Breast epithelium (tissue), 4 donors: ENCODE measurements at regions not wholly inside any gene's neighbourhood (a gene's known extent, or its start where the extent isn't known, plus 50 kb on each side); places are given as distances from the start of the nearest gene placed in this dataset.

Experiments used
- DNase-seq, 2 donors: peaks; one replicate each; pipeline ENCODE4 v3.0.0-alpha.2; 2019; ENCODE audit warnings: low spot score in 2 of 2
- H3K27ac ChIP-seq, 2 donors: fragments of 200-600 bp; sonication (generic) in 1 of 2; one replicate each; pipeline ENCODE4 v1.5.1; 2016 to 2019; ENCODE audit warnings: mild to moderate bottlenecking in 1 of 2
- H3K27me3 ChIP-seq, 2 donors: fragments of 200-600 bp; sonication (generic) in 1 of 2; one replicate each; pipeline versions ENCODE4 v1.5.1 to v1.6.0; 2017 to 2019; ENCODE audit warnings: control low read depth in 1 of 2, mild to moderate bottlenecking in 1 of 2
- H3K36me3 ChIP-seq: fragments of 200-600 bp; one replicate; pipeline ENCODE4 v1.5.1; 2019
- H3K4me1 ChIP-seq, 2 donors: fragments of 200-600 bp; sonication (generic); one replicate each; pipeline ENCODE4 v1.5.1; 2016 to 2019; ENCODE audit warnings: control low read depth in 1 of 2
- H3K4me3 ChIP-seq, 3 donors: fragments of 200-600 bp; sonication (generic); 1 replicate in 2 of 3; 2 replicates in 1 of 3; pipeline ENCODE4 v1.5.1; 2016 to 2019; ENCODE audit warnings: mild to moderate bottlenecking in 3 of 3, moderate library complexity in 2 of 3
- H3K9me3 ChIP-seq, 2 donors: fragments of 200-600 bp; sonication (generic) in 1 of 2; one replicate each; pipeline ENCODE4 v1.5.1; 2016 to 2019; ENCODE audit warnings: control low read depth in 1 of 2
- POLR2A ChIP-seq: fragments of 450-650 bp; IDR thresholded peaks from one replicate; pipeline ENCODE4 v1.6.1; 2016; ENCODE audit warnings: antibody characterized with exemption, mild to moderate bottlenecking, moderate library complexity
- POLR2AphosphoS5 ChIP-seq, 3 donors: sonication (generic); formaldehyde crosslinking; IDR thresholded peaks; one replicate each; pipeline ENCODE4 v1.6.1; 2017; ENCODE audit warnings: antibody characterized with exemption in 3 of 3
- intact Hi-C: fragments of 100-400 bp; cut with DNase I; formaldehyde crosslinking; loops from one replicate; pipeline ENCODE4 v1.15.1; 2023; ENCODE audit warnings: low total_unique reads
- TF ChIP-seq, protein P1 (sequence below), 3 donors: fragments of 450-650 bp; IDR thresholded peaks; one replicate each; pipeline ENCODE4 v1.5.1; 2016 to 2017; ENCODE audit warnings: antibody characterized with exemption in 3 of 3, mild to moderate bottlenecking in 3 of 3, moderate library complexity in 3 of 3

- H3K4me1 ChIP-seq, result no peaks in the 10 kb centered on the region
- TF ChIP-seq POLR2A (no peak), POLR2AphosphoS5 (IDR thresholded peaks at IDR 0.05) (no peak)
- TF ChIP-seq, protein P1, sequence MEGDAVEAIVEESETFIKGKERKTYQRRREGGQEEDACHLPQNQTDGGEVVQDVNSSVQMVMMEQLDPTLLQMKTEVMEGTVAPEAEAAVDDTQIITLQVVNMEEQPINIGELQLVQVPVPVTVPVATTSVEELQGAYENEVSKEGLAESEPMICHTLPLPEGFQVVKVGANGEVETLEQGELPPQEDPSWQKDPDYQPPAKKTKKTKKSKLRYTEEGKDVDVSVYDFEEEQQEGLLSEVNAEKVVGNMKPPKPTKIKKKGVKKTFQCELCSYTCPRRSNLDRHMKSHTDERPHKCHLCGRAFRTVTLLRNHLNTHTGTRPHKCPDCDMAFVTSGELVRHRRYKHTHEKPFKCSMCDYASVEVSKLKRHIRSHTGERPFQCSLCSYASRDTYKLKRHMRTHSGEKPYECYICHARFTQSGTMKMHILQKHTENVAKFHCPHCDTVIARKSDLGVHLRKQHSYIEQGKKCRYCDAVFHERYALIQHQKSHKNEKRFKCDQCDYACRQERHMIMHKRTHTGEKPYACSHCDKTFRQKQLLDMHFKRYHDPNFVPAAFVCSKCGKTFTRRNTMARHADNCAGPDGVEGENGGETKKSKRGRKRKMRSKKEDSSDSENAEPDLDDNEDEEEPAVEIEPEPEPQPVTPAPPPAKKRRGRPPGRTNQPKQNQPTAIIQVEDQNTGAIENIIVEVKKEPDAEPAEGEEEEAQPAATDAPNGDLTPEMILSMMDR (IDR thresholded peaks at IDR 0.05), result no peak
- H3K4me3 ChIP-seq, result no peak overlapping the region
- H3K9me3 ChIP-seq, result no peaks in the 10 kb centered on the region
- DNase-seq, result no peak
- no peaks in the 10 kb centered on the region for H3K27me3 ChIP-seq
- intact Hi-C loops, result no loop called here
- no peak overlapping the region for H3K27ac ChIP-seq
- H3K36me3 ChIP-seq, result no peaks in the 10 kb centered on the region
Observed at GRCh38 chr4:116332508-116332907, 752.9 kb downstream of the TRAM1L1 start.

DNA sequence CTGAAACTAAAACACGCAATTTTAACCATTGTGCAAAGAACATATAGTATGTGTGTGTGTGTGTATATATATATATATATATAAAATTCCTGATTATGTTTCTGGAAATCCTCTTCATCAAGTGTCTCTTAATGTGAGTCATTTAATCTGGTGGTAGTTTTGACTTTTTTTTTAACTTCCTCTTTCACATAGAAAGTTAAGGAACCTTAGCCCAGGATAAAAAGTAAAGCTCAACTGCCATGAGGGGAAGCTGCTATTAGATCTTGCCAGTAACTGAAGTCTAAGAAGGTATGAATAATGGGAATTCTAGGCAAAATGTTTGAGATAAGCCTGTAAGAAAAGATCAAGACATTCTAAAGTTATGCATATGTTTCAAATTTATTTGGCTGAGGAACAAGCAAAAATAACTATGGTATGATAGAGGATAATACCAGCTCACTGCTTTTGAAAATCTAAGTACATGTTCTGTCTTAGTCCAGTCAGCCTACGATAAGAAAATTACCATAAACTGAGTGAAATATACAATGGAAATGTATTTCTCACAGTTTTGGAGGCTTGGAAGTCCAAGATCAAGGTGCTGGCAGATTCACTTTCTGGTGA, 757.0 kb downstream of the TRAM1L1 start:
- TF ChIP-seq POLR2A, result no peak
- TF ChIP-seq, protein P1 (IDR thresholded peaks at IDR 0.05), result no peak
- TF ChIP-seq POLR2AphosphoS5 (IDR thresholded peaks at IDR 0.05), result no peak
- H3K4me3 ChIP-seq, result no peak overlapping the region
- H3K4me1 ChIP-seq, result no peaks in the 10 kb centered on the region
- H3K27me3 ChIP-seq, result no peaks in the 10 kb centered on the region
- no peaks in the 10 kb centered on the region for H3K9me3 ChIP-seq
- no peaks in the 10 kb centered on the region for H3K36me3 ChIP-seq
- intact Hi-C loops, result no loop called here
- no peak for DNase-seq
- no peak overlapping the region for H3K27ac ChIP-seq

GRCh38 chr4:116323606-116324005, 761.8 kb downstream of the TRAM1L1 start:
- H3K27ac ChIP-seq, result no peak overlapping the region
- H3K4me3 ChIP-seq, result no peak overlapping the region
- no peaks in the 10 kb centered on the region for H3K36me3 ChIP-seq
- no peaks in the 10 kb centered on the region for H3K4me1 ChIP-seq
- no peaks in the 10 kb centered on the region for H3K27me3 ChIP-seq
- intact Hi-C loops, result no loop called here
- no peaks in the 10 kb centered on the region for H3K9me3 ChIP-seq
- TF ChIP-seq POLR2AphosphoS5 (IDR thresholded peaks at IDR 0.05), result no peak
- no peak for TF ChIP-seq POLR2A
- TF ChIP-seq, protein P1 (IDR thresholded peaks at IDR 0.05), result no peak
- DNase-seq, result no peak

DNA sequence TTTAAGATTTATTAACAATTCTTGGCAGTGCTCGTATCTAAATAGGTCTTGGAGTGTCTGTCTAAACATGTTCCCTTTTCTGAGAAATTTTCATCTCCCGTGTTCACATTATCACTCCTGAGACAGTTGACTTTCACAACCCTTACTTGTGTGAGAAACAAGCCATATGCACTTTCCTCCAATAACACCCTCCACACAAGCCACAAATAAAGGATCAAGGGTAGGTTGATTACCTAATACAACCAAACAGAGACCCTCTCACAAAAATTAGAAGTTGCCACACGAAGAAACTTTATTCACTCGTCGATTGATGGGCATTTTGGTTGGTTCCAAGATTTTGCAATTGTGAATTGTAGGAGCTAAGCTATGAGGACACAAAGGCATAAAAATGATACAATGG, 763.9 kb downstream of the TRAM1L1 start:
- DNase-seq, result no peak
- Histone ChIP-seq H3K9me3 (no peaks in the 10 kb centered on the region), H3K4me3 (no peak overlapping the region), H3K4me1 (no peaks in the 10 kb centered on the region), H3K36me3 (no peaks in the 10 kb centered on the region), H3K27ac (no peak overlapping the region), H3K27me3 (no peaks in the 10 kb centered on the region)
- intact Hi-C loops, result no loop called here
- TF ChIP-seq POLR2A, result no peak
- TF ChIP-seq, protein P1 (IDR thresholded peaks at IDR 0.05), result no peak

- no peak for DNase-seq
- no peaks in the 10 kb centered on the region for H3K27me3 ChIP-seq
- no peak for TF ChIP-seq POLR2AphosphoS5 (IDR thresholded peaks at IDR 0.05)
- no peak for TF ChIP-seq POLR2A
- TF ChIP-seq, protein P1 (IDR thresholded peaks at IDR 0.05), result no peak
- no peak overlapping the region for H3K4me3 ChIP-seq
- intact Hi-C loops, result no loop called here
- H3K27ac ChIP-seq, result no peak overlapping the region
- H3K36me3 ChIP-seq, result no peaks in the 10 kb centered on the region
- H3K9me3 ChIP-seq, result no peaks in the 10 kb centered on the region
- no peaks in the 10 kb centered on the region for H3K4me1 ChIP-seq
Observed at GRCh38 chr4:116320859-116321258, 764.5 kb downstream of the TRAM1L1 start.
